Dermis blood vessel endothelial cell (primary cell): ENCODE measurements at regions not wholly inside any gene's neighbourhood (a gene's known extent, or its start where the extent isn't known, plus 50 kb on each side); places are given as distances from the start of the nearest gene placed in this dataset.

Experiments used
- DNase-seq: peaks from one replicate; pipeline ENCODE4 v3.0.0; 2010

- DNase-seq, result no peak
These were observed 223.1 kb downstream of the C1D start for GRCh38 chr2:67839668-67840067.

DNA sequence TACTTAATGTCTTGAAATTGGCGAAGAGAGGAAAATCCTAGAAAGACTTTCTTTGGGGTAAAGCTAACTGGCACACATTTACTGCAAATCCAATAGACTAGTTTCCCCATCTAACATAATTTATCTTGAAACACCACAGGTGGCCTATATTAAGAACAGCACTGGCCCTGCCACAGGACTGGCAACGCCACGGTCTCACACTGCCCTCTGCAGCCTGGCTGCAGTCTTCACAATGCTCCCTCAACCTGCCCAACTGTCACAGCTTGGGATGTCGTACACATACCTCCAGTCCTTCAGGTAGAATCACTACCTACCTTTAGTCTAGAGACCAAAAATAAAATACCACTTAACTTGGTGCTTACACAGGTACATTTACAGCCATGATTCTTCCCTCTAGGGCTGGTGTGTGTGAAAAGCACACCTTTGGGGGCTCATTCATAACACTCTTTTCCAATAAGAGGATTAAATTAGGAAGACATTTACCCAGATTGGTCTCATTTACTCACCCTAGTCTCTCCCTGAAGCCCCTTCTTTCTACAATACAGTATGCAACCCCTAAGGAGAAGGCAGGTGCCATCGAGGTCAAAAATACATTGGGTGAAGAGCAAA lies 222.2 kb downstream of the C1D start:
- DNase-seq, result peak; percentile 87

- DNase-seq, result no peak
These were observed 221.1 kb downstream of the C1D start for GRCh38 chr2:67841711-67842110.

DNA sequence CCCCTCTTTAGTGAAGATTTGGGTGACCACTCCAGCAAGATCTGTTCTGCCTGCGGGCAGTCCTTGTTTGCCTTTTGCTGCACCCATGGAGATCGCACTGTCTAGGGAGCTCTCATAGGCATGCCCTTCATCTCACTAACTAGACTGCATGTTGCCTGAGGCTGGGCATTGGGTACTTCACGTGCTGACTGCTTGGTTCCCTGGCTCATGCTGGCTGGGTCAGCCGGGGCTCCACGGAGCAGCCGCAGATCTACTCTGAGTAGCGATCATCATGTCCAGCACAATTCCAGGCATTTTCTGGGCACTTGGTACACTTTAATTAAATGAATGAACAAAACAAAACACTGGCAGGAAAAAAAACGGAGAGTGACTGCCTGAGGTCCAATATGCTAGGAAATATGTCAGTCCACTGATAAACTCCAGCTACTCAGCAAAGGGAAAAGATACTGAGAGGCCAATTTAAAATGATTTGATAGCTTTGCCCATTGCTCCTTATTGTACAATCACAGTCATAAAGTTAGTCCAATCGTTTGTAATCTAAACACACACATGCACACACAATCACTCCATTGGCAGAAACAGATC lies 220.3 kb downstream of the C1D start:
- no peak for DNase-seq

- no peak for DNase-seq
These were observed 218.7 kb downstream of the C1D start for GRCh38 chr2:67844024-67844540.

GRCh38 chr2:67845621-67846369 lies 217.0 kb downstream of the C1D start:
- DNase-seq, result no peak

DNA sequence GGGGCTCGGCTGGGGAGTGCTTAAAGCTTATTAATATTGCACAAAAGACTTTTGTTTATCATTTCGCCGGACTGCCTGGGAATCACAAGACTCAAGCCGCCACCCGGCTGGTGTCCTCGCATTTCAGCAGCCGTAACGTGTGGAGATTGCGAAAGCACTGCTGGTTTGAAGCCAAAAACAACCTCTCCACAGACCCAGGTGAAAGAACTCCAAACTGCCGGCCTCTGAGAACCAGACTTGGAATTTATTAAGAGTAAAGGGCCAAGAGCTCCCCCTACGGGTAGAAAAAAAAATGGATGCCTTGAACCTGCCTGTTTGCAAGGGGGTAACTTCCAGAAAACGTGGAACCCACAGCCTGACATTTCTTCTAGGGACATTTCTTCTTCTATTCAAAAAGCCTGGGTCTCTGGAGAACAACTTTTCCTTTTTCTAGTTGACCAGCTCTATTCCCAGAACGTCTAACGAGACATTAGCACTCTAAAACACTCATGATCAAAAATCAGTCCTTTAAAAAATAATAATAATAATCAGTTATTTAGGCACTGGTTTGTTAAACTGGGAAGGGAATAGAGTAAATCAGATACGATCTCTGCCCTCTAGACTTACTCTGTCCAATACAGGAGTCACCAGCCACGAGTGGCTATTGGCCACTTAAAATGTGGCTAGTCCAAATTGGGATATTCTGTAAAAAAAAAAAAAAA lies 216.3 kb downstream of the C1D start:
- DNase-seq, result peak; percentile 94

GRCh38 chr2:67848551-67849285 lies 214.1 kb downstream of the C1D start:
- peak; percentile 21 for DNase-seq

- no peak for DNase-seq
These were observed 211.8 kb downstream of the C1D start for GRCh38 chr2:67851016-67851415.

GRCh38 chr2:67851956-67852824 lies 210.6 kb downstream of the C1D start:
- no peak for DNase-seq

DNA sequence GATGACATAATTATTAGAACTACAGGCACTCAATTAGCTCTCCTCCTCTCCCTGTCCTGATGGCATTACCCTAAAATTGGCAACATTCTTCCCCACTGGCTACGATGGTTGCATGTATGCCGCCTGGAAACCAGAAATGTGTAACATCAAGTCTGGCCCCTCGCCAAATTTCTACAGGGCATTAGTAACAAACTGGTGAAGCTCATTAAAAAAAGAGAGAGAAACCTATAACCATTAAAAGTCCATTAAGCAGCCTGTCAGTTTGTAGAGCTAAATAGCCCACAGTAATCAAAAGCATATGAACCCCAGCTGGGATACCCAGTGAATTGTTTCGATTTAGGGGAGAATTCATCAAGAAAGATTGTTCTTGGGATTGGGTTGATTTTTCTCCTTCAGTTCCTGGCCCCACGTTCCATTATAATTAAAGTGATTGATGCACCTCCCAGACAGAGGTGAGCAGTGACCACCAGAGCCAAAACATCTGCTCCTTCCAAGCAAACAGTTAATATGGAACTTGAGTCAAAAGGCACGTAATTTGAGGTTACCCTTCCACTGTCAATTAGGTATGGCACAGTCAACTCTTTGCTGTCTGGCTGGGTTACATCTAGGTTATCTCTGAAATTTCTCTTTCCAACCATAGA lies 208.6 kb downstream of the C1D start:
- DNase-seq, result no peak

DNA sequence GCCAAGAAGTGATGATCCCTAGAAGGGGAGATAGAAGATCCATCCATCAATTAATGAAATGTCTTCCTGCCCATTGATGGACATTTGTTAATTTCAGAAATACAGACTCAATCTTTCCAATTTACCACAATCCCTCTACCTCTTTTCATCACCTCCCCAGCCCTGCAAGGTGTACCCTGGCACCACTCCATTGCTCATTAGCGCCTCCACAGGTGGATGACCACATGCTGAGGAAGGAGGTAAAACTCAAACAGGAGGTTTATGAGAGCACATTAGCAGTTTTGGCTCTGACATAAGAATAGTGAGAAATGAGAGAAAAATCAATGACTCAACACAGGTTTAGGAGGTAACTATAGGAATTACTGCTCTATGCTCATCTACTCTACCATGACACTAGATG lies 208.0 kb downstream of the C1D start:
- no peak for DNase-seq

DNA sequence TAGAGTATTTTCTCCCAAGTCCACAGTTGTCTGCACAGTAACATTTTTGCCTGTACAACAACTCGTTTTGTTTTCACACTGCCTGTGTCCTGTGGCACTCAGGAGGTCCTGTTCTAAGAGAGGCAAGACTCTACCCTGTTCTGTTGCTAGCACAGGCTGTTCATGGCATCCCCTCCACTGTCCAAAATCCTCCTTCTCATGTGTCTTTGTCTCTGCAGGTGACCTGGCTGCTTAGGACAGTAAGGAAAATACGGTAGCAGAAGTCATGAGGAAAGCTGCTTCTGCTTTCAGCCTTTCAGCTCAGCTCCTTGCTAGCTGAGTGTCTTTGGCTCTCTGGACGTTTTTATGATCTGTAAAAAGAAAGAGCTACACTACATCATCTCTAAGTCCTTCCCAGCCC lies 205.9 kb downstream of the C1D start:
- DNase-seq, result no peak

DNA sequence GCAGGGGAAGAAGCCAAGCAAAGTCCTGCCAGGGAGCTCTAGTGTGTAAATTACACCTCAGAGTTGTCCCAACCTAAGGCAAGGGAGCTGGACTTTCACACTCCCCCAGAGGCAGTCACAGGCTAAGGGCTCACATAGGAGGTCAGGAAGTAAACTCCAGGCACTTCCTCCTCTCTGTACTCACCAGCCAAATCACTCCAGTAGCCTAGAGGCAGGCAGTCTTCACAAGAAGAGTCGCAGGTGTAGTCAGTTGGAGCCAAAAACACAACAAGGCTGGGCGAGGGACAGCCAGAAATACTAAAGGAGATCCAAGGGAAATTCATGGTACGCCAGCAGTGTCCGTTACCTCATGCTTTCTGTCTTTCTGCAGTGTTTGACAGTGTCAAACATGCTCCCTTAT lies 205.0 kb downstream of the C1D start:
- DNase-seq, result no peak

- peak; percentile 49 for DNase-seq
These were observed 203.9 kb downstream of the C1D start for GRCh38 chr2:67858886-67859285.

GRCh38 chr2:67865917-67866316 lies 196.9 kb downstream of the C1D start:
- no peak for DNase-seq

DNA sequence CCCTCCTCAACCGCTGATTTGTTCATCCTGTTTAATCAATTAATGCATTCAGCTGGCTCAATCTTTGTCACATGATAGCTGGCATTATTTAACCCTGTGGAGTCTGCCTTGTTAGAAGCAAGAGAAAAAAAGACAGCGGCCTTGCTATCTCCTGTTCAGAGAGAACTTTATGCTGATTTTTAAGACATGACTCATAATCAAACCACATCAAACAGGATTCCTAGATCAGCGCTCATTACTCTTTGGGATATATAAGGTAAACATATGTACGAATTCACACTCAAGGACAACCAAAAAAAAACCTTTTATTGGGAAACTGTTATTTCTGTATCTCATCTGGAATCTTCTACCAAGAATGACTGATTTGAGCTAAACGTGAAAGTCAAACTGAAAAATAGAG lies 195.1 kb downstream of the C1D start:
- DNase-seq, result peak; percentile 21

DNA sequence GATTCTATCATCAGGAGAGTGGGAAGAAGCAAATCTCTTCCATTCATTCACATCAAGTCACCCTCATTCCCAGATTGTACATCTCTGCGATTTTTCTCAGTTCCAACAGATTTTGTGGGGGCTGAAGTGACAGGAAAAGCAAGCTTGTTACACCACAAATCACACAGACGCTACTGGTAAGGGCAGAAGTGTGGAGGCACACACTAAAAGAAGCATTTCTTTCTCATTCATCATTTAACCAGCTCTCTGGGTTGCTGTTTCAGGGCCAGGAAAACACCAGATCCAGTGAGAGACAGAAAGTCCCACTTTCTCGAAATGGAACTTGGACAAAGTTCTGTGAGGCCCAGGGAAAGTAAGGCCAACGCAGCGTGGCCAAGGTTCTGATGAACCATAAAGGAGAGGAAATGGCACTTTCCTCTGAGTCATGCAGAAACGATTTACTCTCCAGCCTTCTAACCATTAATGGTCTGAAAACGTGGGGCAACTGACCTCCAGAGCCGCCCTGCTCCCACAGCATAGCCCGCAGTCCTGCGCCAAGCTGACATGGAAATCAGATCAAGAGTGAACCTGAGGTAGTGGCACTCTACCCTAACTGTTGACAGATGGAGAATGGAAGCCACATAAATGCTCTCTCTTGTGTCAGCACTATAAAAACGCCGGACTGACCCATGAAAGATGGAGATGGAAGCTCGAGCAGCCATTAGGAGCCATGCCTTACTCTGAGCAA lies 191.0 kb downstream of the C1D start:
- DNase-seq, result peak; percentile 94

DNA sequence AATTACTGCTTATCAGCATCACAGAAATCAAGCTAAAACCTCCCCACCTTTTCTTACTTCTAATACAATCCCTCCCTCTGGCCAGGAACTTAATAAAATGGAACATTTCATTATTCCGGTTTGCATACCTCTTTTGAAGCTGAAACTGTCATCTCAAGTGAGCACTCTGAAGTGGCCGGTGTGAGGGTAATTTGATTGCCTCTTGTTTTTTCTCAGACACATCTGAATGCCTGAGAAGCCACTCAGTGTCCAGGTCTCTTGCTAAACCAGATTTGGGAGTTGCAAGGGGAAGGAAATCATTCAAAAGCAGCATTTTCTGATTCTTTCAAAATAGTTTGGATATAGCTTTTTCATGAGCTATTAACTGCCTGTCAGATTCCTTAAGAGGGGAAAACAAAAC lies 190.3 kb downstream of the C1D start:
- DNase-seq, result peak; percentile 29

GRCh38 chr2:67873916-67874315 lies 188.9 kb downstream of the C1D start:
- no peak for DNase-seq
